ENCODE measurements at regions not wholly inside any gene's neighbourhood (a gene's known extent, or its start where the extent isn't known, plus 50 kb on each side); places are given as distances from the start of the nearest gene placed in this dataset.
"Not testable (repeated sequence)": the region's sequence is repeated elsewhere in the genome, so short reads cannot be mapped to it uniquely, and the experiment has no call there.

DNA sequence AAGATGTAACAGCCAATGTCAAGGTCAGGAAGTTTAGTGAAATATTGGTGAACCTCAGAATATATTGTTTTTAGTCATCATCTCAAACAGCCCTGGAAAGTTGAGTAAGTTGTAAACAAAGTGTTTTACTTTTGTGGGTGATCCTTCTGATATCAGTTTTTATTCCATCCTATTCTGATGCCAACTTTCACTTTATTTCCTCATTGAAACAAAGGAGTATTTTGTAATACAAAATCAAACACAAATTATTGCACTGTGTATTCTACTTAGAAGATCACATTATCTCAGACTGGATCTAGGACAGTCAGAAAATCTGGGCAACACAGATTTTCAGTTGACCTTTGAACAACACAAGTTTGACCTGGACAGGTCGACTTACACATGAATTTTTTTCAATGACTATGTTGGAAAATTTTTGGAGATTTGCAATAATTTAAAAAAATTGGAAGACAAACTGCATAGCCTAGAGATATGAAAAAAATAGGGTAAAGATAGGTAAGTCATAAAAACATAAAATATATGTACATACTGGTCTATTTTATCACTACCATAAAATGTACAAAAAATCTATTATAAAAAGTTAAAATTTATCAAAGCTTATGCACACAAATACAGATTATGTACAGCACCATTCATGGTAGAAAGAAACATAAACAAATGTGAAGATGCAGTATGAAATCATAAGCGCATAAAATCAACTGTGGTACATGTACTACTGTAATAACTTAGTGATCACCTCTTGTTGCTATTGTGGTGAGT, 709.1 kb upstream of the FAM241A start:
- no peak for ATAC-seq

DNA sequence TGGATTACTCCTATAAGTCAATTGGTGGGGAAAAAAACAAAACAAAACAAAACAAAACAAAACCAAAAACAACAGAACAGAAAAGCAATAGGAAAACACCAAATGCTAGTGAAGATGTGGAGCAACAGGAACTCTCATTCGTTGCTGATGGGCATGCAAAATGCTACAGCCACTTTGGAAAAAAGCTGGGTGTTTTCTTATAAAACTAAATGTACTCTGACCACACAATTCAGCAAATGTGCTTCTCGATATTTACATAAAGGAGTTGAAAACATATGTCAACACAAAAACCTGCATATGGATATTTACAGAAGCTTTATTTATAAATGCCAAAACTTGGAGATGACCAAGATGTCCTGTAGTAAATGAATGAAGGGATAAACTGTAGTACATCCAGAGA, 703.6 kb upstream of the FAM241A start:
- no peak for ATAC-seq

DNA sequence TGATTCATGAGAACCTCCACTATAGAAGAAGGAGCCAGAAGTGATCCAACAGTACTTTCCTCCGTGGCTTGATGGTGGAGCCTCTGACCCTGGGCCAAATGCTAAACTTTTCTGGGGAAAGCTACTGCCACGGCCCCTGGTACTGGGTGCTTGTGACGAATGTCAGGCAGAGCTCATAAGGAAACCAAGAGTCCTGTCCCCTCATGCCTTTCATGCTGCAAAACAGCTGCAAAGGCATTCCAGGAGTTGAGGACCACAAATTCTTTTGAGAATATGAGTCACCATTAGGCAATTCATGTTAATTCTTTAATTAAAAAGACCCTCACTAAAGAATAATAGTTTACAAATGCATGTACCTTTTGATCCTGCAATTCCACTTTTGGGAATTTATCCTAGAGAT, 700.4 kb upstream of the FAM241A start:
- ATAC-seq = not testable (repeated sequence)

DNA sequence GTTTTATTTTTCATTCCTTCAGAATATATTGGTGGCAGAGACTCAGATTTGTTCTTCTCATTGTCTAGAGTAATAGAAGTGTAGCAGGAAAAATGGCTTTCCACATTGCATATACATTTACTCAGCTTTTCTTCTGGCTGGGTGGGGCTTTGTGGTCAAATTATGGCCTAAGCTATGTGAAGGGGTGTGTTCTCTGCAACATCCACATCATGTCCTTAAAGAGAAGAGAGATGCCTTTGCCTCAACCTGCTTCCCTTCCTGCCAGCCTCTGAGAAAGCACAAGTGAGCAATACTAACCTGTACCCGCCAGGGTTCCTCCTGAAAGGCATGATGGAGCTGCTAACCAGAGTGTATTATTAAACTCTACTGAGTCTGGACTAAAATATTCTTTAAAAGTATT, 695.6 kb upstream of the FAM241A start:
- ATAC-seq = no peak

DNA sequence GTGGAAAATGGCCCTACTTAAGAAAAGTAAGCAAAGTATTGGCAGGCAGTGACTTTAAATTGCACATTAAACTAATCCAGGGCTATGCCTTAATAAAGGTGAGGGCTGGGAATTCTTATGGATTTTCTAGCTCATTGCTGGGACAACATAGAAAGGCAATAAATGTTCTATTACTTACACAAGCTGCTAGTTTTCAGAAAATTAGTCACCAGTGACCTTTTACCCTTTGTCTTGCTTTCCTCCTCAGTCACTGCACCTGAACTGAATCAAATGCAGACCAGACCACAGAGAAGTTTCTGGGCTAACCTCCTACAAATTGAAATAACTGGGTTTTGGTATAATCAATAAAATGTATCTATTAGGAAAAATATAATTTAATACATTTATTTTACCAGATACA, 694.4 kb upstream of the FAM241A start:
- no peak for ATAC-seq

DNA sequence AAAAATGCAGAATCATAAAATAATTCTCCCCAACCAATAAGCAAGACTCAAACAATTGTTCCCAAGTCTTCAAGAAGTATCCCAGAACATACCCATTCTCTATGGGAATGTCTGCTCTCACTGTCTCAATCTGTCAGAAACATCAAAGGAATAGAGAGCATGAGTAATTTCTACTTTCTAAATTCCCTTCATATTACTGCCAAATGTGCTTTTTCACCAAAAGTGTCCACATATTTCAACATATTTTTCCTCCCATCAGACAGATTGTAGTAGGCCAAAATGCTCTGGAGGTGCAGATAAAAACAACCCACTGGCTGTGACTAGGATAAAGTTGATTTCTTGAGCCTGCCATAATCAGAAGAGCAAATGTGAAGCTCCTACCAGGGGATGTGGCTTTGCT, 692.0 kb upstream of the FAM241A start:
- no peak for ATAC-seq

DNA sequence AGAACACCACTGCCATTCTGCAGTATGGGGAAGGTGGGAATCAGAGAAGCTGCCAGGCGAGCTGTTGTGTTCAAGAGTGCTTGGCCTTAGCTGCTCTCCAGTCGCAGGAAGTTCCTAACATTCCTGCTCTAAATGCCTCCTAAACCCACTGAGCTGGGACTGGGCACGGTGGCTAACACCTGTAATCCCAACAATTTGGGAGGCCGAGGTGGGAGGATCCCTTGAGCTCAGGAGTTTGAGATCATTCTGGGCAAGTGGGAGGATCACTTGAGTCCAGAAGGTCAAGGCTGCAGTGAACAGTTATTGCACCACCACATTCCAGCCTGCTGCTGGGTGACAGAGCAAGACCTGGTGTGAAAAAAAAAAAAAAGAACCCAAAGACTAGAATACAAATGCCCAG, 690.3 kb upstream of the FAM241A start:
- no peak for ATAC-seq

DNA sequence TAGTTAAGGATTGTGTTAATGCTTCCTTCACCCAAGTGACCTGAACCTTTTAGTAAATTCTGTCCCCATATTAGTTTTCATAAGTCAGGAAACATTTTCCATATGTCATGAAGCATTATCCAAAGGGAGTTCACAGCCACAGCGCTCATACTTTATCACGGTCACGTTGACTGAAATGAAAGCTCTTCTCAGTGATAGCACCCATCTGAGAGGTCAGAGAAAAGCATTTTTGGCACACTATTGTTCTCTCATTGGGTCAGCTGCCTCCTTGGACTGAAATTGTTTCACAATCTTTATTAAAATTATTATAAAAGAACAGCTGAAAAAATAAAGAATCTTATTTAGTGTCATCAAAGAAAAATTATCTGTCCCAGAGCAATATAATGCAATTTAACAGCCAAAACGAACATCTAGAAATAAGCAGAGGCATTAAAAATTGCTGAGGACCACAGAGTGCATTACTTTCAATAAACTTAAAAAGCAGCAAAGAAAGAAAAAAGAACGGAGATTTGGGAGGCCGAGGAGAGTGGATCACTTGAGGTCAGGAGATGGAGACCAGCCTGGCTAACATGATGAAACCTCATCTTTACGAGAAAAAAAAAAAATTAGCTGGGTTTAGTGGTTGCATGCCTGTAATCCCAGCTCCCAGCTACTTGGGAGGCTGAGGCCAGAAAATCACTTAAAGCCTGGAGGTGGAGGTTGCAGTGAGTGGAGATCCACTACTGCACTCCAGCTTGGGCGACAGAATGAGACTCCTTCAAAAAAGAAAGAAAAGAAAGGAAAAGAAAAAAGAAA, 680.8 kb upstream of the FAM241A start:
- ATAC-seq = no peak

DNA sequence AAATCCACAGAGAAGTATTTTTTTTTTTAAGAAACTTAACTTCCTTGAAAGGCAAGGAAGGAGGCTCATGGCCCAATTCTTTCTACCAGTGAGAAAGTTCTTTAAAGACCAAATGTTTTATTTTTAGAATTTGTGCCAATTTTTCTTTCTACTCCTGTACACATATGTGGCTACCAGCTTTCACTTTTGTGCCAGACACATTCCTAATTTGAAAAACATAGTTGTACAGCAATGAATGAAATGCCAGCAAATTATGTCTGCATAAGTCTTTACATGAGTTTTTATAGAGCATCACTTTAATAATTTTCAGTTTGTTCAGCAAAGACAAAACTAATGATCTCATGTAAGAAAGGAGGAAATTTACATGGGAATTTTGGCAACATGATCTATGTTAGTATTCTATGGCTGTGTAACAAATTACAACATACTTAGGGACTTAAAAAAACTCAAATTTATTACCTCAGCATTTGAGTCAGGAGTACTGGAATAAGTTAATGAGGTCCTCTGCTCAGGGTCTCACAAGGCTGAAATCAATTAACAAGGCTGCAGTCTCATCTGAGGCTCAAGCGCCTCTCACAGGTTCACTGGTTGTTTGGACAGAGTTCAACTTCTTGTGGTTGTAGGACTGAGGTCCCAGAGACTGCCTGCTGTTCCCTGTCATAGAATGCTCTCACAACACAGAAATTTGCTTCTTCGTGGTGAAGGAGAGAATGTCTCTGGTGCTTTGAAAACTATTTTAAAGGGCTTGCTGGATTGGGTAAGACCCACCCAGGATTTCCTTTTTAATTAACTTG, 678.2 kb upstream of the FAM241A start:
- no peak for ATAC-seq

DNA sequence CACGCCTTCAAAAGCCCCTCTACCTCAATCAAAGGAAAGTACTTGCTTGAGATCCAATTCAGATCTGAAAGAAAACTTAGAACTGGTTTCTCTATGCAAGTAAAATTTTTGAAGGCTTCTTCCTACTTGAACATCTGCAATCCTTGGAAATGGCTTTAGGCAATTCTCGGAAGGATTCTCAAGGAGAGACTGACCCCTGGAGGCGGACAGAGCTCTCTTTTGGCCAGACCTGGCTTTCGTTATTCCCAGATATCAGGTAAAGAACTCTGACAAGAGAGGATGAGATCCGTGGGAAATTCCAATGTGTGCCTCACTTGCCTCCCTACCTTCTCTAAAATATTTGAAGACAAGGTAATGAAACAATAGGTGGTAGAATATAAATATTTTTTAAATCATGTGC, 670.3 kb upstream of the FAM241A start:
- no peak for ATAC-seq

DNA sequence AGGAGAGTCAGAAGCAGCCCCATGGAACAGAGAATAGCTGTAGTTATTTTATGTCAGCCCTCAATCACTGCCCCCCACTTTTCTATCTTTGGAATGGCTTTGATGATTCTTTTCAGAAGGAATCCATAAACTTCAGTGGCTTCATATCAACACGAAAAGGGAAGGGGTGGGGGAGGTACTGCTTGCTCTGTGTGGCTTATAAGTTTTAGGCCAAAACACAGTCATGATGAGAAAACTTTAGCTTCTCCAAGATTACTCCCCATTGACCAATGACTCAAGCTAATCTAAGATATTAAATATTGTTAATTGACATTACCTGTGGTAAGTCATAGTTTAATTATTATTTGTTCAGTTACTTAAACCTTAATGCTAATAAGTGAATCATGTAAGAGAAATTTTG, 669.6 kb upstream of the FAM241A start:
- no peak for ATAC-seq

DNA sequence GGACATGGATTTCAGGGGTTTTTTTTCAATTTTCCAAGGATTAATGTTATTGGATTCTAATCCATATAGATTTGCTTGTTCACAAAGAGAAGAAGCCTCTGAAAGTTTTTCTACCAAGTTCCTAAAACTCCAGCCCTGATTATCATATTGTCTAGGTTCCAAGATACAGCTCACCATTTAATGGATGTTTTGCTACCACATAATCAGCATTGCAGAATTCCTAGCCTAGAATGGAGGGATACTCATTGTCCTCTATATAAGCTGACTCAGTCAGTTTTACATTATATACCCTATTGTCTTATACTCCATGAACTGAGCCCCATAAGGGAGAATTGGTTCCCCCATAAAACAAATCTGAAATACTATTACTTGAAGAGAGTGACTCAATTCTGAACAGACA, 664.7 kb upstream of the FAM241A start:
- no peak for ATAC-seq

DNA sequence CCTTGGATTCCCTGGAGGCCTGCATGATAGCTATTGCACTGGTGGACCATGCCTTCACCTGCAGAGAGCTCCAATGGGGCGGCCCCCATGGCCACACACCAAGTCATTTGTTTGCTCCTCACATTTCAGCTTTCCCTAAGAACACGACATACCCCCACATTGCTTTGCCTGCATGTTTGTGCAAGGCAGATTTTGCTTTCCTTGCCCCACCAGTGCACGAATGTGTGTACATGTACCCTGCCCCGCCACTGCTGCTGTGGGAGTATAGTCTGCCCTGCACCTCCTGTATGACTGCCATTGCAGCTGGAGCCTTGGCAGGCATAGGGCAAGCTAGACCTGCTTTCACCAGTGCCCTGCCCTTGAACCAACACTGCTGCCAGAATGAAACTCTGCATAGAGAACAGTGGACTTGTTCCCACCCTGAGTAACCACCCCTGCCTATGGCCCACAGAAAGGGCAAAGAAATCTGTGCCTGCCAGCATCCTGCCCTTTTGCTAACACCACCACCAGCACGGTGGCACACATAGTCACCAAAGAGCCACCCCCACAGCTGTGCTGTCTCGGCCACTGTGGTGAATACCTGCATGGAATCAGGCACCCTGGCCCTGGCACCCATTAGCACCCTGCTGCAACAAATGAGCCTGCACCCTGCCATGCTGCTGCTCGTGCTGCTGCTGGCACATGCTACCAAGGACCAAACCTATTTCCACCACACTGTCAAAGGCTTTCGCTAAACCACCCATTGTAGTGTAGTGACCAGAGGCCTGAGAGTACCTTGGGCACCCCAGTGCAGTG, 661.7 kb upstream of the FAM241A start:
- ATAC-seq = no peak

DNA sequence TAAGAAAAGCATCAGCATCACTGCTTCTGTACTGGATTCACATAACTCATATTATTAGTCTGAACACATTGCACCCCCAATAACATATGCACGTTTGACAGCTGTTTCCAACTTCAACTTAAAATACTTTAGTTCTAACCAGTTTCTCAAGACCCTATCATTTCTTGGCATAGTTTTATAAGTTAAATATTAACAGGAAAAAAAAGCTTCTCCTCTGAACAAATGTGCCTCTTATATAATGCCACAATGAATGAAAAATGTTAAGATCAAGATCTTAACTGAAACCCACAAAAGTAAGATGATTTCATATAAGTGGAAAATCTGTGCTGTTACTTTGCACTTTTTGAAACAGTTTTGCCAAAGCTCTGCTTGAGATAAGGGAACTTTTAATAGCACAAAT, 652.8 kb upstream of the FAM241A start:
- no peak for ATAC-seq

DNA sequence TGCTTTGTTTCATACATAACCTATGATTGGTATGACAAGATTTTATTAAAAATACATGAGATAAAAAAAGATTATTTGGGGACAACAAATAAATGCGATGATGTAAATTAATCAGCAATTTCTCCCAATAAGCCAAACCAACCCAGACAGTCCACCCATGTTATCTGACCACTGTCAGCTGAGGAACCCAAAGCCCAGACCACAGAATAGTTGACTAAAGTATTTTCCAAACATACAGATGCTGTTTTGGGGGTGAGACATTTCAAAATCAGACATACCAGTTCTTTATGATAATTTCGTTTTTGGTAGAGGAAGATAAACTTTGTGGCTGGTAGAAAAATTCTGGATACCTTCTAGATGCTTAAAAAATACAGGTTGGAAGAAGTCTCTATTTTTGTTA, 650.8 kb upstream of the FAM241A start:
- no peak for ATAC-seq

DNA sequence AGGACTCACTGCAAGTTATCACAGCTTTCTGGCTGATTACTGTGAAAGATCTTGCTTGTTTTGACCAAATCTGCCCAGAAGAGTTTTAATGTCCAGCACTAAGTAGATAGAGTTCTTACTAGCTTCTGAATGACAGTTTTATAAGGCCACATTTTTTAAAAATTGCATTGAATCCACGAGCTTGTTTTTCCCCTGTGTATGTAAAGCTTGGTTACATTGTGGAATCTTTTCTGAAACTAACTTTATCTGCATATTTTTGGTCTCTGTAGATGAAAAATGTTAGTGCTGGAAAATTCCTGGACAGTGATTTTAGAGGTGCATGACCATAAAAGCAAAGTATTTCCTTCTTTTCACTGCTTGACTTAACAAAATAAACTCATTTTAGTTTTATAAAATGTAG, 650.3 kb upstream of the FAM241A start:
- ATAC-seq = no peak

DNA sequence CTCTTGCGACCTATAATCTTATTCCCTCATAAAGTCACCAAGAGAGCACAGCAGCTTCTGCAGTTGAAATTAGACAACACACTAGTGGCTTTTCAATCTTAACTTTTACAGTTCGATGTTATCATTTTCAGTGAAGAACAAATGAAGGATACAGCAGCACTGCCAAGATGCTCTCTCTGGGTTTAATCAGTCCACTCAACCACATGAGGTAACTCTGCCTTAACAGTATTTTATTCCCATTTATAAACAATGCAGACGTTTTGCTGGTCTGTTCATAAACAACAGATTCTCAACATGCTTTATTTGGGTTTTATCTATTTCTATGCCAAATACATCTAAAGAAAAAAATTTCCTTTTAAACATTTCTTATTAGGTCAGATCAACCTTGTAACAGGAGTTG, 646.0 kb upstream of the FAM241A start:
- ATAC-seq = no peak

DNA sequence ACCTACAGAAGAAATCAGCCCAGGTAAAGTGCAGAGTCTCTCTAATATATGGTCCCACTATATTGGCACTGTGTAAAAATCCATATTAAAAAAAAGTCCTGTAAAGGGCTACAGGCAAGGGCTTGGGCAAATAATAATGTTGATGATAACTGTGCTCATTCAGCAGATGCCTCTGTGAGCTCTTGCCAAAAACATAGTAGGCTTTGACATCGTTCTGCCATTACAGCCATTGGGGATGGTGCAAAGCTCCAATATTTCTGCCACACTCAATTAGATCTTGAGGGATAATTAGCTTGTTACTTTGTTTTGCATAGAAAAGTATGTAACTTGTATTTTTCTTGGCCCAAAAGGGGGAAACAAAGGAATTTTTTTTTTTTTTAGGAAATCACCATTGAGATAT, 645.5 kb upstream of the FAM241A start:
- no peak for ATAC-seq

DNA sequence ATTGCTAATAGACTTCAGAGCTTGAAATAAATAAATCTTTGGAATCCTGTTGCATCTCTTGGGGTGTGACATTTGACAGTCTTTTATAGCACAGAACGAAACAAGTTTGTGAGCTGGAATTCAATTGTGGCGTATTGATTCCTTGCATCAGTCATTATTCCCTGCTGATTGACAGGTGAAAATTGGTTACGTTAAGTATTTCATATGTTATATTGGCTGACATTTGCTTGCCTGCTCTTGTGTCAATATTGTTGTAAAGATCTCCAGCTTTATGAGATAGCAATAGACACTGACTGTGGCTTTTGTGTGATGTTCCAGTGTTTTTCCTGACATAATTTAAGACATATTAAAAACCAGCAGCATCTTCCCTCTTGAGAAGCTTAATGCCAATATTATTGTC, 644.4 kb upstream of the FAM241A start:
- no peak for ATAC-seq

DNA sequence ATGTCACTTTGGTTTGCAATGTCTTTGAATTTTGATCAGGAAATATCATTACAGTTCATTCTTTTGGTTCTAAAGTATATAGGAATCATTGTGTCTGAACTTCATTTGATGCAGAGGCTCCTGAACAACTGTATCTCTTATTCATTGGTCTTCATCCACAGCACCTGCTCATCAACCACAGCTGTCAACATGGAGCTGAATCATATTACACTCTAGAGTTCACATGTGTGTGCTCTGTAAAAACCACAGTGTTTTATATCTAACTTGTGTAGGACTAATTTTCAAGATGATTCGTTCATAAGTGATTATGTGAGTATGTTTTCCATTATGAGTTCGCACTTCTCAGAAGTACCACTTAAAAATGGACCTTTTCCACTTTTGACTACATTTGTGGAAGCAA, 643.3 kb upstream of the FAM241A start:
- no peak for ATAC-seq

DNA sequence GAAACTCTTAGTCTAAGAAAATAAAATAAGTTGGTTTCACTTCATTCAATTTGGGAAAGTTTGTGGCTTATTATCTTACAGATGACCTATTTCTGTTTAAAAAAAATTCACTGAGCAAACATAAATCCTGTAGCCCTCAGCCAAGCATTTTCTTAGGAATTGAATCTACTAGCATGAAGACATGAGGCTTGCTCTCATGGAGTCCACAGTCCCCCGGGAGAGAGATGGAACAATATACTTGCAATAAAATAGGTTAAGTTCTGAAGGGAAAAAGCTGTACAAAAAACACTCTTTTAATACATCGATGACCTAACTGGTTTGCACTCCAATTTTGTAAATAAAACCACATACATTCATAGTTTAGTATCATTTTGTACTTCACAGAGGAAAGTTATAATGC, 642.6 kb upstream of the FAM241A start:
- ATAC-seq = no peak

DNA sequence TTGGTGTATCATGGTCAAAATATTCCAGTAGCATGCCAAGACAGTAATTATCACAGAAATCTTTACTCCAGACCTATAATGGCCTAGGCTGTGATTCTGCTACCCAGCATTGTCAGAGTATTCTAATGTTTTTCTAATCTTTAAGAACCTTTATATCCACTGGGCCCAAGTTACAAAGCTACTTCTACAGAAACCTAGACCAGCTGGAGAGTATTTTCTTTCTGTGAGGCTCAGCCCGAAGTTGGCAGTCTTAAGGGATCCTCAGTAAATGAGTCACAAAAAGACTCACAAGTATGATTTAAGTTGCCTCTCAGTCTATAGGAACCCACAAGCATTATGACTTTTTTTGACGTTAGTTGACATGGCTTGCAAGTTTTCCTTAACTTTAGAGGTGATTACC, 638.5 kb upstream of the FAM241A start:
- ATAC-seq = no peak

DNA sequence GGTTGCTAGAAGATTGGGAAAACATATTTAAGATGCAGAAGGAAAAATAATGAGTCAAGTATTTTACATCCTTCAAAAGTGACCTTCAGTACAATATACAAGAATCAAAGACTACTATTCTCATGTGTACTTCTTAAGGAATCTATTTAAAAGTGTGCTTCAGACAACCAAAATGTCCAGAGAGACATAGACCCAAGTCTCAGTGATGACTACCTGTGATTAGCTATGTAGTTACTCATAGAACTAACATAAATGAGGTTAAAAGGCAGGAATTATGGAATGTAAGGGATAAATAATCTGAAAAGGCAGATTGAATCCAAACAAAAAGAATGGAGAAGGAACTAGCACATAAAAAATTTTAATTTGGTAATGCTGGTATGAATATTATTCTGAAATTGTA, 634.7 kb upstream of the FAM241A start:
- no peak for ATAC-seq

All from activated CD4-positive, CD25-positive, alpha-beta regulatory T cell treated with anti-CD3 and anti-CD28 coated beads, Interleukin-2, amount 50 U/mL, for 24 hours (primary cell).